Islet precursor cell (in vitro differentiated cells): ENCODE measurements at regions not wholly inside any gene's neighbourhood (a gene's known extent, or its start where the extent isn't known, plus 50 kb on each side); places are given as distances from the start of the nearest gene placed in this dataset.
A peak's percentile ranks its signal among the peaks of the same experiment; 100 is the strongest.

Experiments
- DNase-seq: peaks from one replicate; pipeline ENCODE4 v3.0.0-alpha.2; 2018

GRCh38 chr13:89755729-89756492 lies 1591.6 kb upstream of the MIR17HG start:
- DNase-seq: no peak

- no peak for DNase-seq
These were observed 1584.5 kb upstream of the MIR17HG start for GRCh38 chr13:89763005-89763404.

GRCh38 chr13:89783221-89783755 lies 1564.2 kb upstream of the MIR17HG start:
- peak; percentile 43 for DNase-seq

GRCh38 chr13:89784161-89784809 lies 1563.2 kb upstream of the MIR17HG start:
- no peak for DNase-seq

- no peak for DNase-seq
These were observed 1561.0 kb upstream of the MIR17HG start for GRCh38 chr13:89786531-89786930.

- DNase-seq: no peak
These were observed 1556.8 kb upstream of the MIR17HG start for GRCh38 chr13:89790696-89791095.

- DNase-seq: no peak
These were observed 1555.4 kb upstream of the MIR17HG start for GRCh38 chr13:89791971-89792630.

GRCh38 chr13:89796196-89796595 lies 1551.3 kb upstream of the MIR17HG start:
- no peak for DNase-seq

GRCh38 chr13:89803839-89804238 lies 1543.6 kb upstream of the MIR17HG start:
- no peak for DNase-seq

- no peak for DNase-seq
These were observed 1540.9 kb upstream of the MIR17HG start for GRCh38 chr13:89806594-89806993.

GRCh38 chr13:89812856-89813255 lies 1534.6 kb upstream of the MIR17HG start:
- no peak for DNase-seq

- DNase-seq: no peak
These were observed 1531.1 kb upstream of the MIR17HG start for GRCh38 chr13:89816404-89816803.

GRCh38 chr13:89822467-89822866 lies 1525.0 kb upstream of the MIR17HG start:
- no peak for DNase-seq

GRCh38 chr13:89827552-89827951 lies 1519.9 kb upstream of the MIR17HG start:
- no peak for DNase-seq

- DNase-seq: no peak
These were observed 1519.0 kb upstream of the MIR17HG start for GRCh38 chr13:89828506-89828905.

- no peak for DNase-seq
These were observed 1516.3 kb upstream of the MIR17HG start for GRCh38 chr13:89831157-89831556.

- DNase-seq: peak; percentile 53
These were observed 1514.7 kb upstream of the MIR17HG start for GRCh38 chr13:89832827-89833226.

GRCh38 chr13:89843621-89844020 lies 1503.9 kb upstream of the MIR17HG start:
- no peak for DNase-seq

- DNase-seq: no peak
These were observed 1501.6 kb upstream of the MIR17HG start for GRCh38 chr13:89845874-89846273.

- DNase-seq: no peak
These were observed 1500.4 kb upstream of the MIR17HG start for GRCh38 chr13:89846926-89847585.

- DNase-seq: no peak
These were observed 1494.9 kb upstream of the MIR17HG start for GRCh38 chr13:89852570-89852969.

GRCh38 chr13:89856512-89856911 lies 1491.0 kb upstream of the MIR17HG start:
- no peak for DNase-seq

GRCh38 chr13:89857502-89857901 lies 1490.0 kb upstream of the MIR17HG start:
- DNase-seq: no peak
